ENCODE measurements at regions not wholly inside any gene's neighbourhood (a gene's known extent, or its start where the extent isn't known, plus 50 kb on each side); places are given as distances from the start of the nearest gene placed in this dataset.

DNA sequence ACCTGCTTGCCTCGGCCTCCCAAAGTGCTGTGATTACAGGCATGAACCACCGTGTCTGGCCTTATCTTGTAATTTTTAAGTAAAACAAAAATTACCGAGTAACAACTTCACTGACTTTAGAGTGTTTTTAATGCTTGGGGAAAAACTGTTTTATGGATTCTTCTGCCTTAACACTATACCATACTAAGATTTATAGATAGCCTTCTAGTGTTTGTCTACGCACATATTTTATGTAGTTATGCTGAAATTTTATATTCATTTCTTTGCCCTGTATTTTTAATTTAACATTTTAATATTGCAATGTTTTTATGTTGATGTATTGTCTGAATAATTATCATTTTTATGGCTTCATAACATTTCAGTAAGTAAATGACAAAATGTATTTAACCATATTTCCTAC is 96.4 kb upstream of the FTMT start:
- 77% methylated on average over 4 of the region's 4 CpGs for WGBS (ENCODE audit: missing lambda C conversion rate)
- FAIRE-seq (no peak), ATAC-seq (no peak), DNase-seq (ENCODE audit: low read depth in 1 of 2, low spot score in 1 of 2) (no peak)
- no peak overlapping the region for H3K27ac ChIP-seq
- CTCF ChIA-PET, result no interaction called here
- TF ChIP-seq ESRRA (IDR thresholded peaks at IDR 0.05; ENCODE audit: borderline replicate concordance, low read length), result no peak
- TF ChIP-seq CBX8 (IDR thresholded peaks at IDR 0.05), result no peak
- no peak for TF ChIP-seq RNF2 (IDR thresholded peaks at IDR 0.05; ENCODE audit: borderline replicate concordance, low read depth)
- TF ChIP-seq TP53 (CRISPR knock-in tag; IDR thresholded peaks at IDR 0.05), result no peak
- no peak for TF ChIP-seq ZNF302 (CRISPR knock-in tag; IDR thresholded peaks at IDR 0.05)
- TF ChIP-seq NR3C1 (IDR thresholded peaks at IDR 0.05), result no peak
- TF ChIP-seq, protein P1, sequence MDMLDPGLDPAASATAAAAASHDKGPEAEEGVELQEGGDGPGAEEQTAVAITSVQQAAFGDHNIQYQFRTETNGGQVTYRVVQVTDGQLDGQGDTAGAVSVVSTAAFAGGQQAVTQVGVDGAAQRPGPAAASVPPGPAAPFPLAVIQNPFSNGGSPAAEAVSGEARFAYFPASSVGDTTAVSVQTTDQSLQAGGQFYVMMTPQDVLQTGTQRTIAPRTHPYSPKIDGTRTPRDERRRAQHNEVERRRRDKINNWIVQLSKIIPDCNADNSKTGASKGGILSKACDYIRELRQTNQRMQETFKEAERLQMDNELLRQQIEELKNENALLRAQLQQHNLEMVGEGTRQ (IDR thresholded peaks at IDR 0.05), result no peak
- no peak for TF ChIP-seq CHD2 (IDR thresholded peaks at IDR 0.05; ENCODE audit: low read length, partially characterized antibody)
- TF ChIP-seq, protein P2, sequence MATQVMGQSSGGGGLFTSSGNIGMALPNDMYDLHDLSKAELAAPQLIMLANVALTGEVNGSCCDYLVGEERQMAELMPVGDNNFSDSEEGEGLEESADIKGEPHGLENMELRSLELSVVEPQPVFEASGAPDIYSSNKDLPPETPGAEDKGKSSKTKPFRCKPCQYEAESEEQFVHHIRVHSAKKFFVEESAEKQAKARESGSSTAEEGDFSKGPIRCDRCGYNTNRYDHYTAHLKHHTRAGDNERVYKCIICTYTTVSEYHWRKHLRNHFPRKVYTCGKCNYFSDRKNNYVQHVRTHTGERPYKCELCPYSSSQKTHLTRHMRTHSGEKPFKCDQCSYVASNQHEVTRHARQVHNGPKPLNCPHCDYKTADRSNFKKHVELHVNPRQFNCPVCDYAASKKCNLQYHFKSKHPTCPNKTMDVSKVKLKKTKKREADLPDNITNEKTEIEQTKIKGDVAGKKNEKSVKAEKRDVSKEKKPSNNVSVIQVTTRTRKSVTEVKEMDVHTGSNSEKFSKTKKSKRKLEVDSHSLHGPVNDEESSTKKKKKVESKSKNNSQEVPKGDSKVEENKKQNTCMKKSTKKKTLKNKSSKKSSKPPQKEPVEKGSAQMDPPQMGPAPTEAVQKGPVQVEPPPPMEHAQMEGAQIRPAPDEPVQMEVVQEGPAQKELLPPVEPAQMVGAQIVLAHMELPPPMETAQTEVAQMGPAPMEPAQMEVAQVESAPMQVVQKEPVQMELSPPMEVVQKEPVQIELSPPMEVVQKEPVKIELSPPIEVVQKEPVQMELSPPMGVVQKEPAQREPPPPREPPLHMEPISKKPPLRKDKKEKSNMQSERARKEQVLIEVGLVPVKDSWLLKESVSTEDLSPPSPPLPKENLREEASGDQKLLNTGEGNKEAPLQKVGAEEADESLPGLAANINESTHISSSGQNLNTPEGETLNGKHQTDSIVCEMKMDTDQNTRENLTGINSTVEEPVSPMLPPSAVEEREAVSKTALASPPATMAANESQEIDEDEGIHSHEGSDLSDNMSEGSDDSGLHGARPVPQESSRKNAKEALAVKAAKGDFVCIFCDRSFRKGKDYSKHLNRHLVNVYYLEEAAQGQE (IDR thresholded peaks at IDR 0.05), result no peak
- TF ChIP-seq CBX2 (IDR thresholded peaks at IDR 0.05; ENCODE audit: borderline replicate concordance, low read depth), result no peak
- no peak for TF ChIP-seq EHF (CRISPR knock-in tag; IDR thresholded peaks at IDR 0.05)
- TF ChIP-seq, protein P3, sequence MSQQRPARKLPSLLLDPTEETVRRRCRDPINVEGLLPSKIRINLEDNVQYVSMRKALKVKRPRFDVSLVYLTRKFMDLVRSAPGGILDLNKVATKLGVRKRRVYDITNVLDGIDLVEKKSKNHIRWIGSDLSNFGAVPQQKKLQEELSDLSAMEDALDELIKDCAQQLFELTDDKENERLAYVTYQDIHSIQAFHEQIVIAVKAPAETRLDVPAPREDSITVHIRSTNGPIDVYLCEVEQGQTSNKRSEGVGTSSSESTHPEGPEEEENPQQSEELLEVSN (IDR thresholded peaks at IDR 0.05; ENCODE audit: borderline replicate concordance, low read depth), result no peak
- no peak for TF ChIP-seq RCOR1 (IDR thresholded peaks at IDR 0.05; ENCODE audit: low read depth, low read length)
- TF ChIP-seq POLR2AphosphoS2 (conservative IDR thresholded peaks at IDR 0.05; ENCODE audit: low read length), result no peak
- no peak for TF ChIP-seq NPAS2 (CRISPR knock-in tag; IDR thresholded peaks at IDR 0.05; ENCODE audit: borderline replicate concordance)
- no peak overlapping the region for H3K4me2 ChIP-seq
- H3K4me3 ChIP-seq, result no peak overlapping the region
- POLR2A ChIA-PET, result no interaction called here
- no peaks in the 10 kb centered on the region for H3K9me3 ChIP-seq
- no peaks in the 10 kb centered on the region for H3K4me1 ChIP-seq

DNA sequence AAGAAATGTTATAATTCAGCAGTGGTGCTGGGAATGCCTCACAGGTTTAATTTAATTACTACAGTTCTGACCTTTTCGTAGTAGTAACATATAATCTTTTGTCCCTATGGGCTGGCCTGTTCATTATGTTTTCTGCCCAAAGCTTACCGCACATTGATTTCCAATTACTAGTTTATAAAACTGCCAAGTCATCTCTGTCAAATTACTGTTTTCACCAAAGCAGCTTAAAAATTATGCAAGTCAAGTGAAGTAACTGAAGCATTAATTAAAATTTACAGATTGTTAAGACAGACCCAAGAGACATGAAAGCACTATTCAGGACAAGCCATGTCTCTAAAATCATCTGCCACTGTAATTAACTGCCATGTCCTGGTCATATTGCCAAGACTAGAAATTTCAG is 93.9 kb upstream of the FTMT start:
- DNase-seq (ENCODE audit: low read depth in 1 of 2, low spot score in 1 of 2) (no peak), FAIRE-seq (no peak), ATAC-seq (no peak)
- Histone ChIP-seq H3K4me1 (no peaks in the 10 kb centered on the region), H3K4me2 (no peak overlapping the region), H3K4me3 (no peak overlapping the region), H3K9me3 (no peaks in the 10 kb centered on the region), H3K27ac (no peak overlapping the region)
- POLR2A ChIA-PET, result no interaction called here
- TF ChIP-seq MAFK (IDR thresholded peaks at IDR 0.05; ENCODE audit: partially characterized antibody), result peak; percentile 57
- no peak for TF ChIP-seq RFX5 (IDR thresholded peaks at IDR 0.05)
- 0 out of 2 replicates have a peak, but pooled peaks have one; percentile 23 for TF ChIP-seq NFE2L2 (conservative IDR thresholded peaks at IDR 0.05; ENCODE audit: low read length)
- CTCF ChIA-PET, result no interaction called here
- WGBS (ENCODE audit: missing lambda C conversion rate), result 79% methylated on average over 2 of the region's 2 CpGs

DNA sequence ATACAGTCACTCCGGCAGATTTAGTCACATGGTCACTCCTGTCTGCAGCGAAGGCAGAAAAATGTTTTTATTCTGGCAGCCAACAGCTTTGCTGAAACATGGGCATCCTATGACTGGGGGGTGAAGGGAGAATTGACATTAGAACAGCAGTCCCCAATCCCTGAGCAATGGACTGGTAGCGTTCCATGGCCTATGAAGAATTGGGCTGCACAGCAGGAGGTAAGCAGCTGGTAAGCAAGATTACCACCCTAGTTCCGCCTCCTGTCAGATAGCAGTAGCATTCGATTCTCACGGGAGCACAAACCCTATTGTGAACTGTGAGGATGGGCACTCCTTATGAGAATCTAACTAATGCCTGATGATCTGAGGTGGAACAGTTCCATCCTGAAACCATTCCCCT is 93.1 kb upstream of the FTMT start:
- Histone ChIP-seq H3K4me2 (no peak overlapping the region), H3K9me3 (no peaks in the 10 kb centered on the region), H3K4me1 (no peaks in the 10 kb centered on the region), H3K4me3 (no peak overlapping the region), H3K27ac (no peak overlapping the region)
- ChIA-PET POLR2A (no interaction called here), CTCF (no interaction called here)
- no peak for ATAC-seq
- no peak for DNase-seq (ENCODE audit: low read depth in 1 of 2, low spot score in 1 of 2)
- WGBS (ENCODE audit: missing lambda C conversion rate), result 85% methylated on average over 6 of the region's 6 CpGs
- no peak for FAIRE-seq
- TF ChIP-seq, protein P3 (IDR thresholded peaks at IDR 0.05; ENCODE audit: borderline replicate concordance, low read depth), result no peak
- TF ChIP-seq CBX2 (IDR thresholded peaks at IDR 0.05; ENCODE audit: borderline replicate concordance, low read depth) (no peak), BHLHE40 (IDR thresholded peaks at IDR 0.05; ENCODE audit: low read depth, low read length) (no peak), CEBPB (IDR thresholded peaks at IDR 0.05) (no peak), ZNF302 (CRISPR knock-in tag; IDR thresholded peaks at IDR 0.05) (no peak), FOSB (CRISPR knock-in tag; IDR thresholded peaks at IDR 0.05) (no peak), RNF2 (IDR thresholded peaks at IDR 0.05; ENCODE audit: borderline replicate concordance, low read depth) (no peak), MAZ (IDR thresholded peaks at IDR 0.05; ENCODE audit: borderline replicate concordance, low read depth, low read length) (no peak)
- TF ChIP-seq, protein P4, sequence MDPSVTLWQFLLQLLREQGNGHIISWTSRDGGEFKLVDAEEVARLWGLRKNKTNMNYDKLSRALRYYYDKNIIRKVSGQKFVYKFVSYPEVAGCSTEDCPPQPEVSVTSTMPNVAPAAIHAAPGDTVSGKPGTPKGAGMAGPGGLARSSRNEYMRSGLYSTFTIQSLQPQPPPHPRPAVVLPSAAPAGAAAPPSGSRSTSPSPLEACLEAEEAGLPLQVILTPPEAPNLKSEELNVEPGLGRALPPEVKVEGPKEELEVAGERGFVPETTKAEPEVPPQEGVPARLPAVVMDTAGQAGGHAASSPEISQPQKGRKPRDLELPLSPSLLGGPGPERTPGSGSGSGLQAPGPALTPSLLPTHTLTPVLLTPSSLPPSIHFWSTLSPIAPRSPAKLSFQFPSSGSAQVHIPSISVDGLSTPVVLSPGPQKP (IDR thresholded peaks at IDR 0.05; ENCODE audit: low read depth, low read length), result no peak
- TF ChIP-seq, protein P5, sequence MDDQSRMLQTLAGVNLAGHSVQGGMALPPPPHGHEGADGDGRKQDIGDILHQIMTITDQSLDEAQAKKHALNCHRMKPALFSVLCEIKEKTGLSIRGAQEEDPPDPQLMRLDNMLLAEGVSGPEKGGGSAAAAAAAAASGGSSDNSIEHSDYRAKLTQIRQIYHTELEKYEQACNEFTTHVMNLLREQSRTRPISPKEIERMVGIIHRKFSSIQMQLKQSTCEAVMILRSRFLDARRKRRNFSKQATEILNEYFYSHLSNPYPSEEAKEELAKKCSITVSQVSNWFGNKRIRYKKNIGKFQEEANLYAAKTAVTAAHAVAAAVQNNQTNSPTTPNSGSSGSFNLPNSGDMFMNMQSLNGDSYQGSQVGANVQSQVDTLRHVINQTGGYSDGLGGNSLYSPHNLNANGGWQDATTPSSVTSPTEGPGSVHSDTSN (IDR thresholded peaks at IDR 0.05), result no peak
- TF ChIP-seq, protein P6, sequence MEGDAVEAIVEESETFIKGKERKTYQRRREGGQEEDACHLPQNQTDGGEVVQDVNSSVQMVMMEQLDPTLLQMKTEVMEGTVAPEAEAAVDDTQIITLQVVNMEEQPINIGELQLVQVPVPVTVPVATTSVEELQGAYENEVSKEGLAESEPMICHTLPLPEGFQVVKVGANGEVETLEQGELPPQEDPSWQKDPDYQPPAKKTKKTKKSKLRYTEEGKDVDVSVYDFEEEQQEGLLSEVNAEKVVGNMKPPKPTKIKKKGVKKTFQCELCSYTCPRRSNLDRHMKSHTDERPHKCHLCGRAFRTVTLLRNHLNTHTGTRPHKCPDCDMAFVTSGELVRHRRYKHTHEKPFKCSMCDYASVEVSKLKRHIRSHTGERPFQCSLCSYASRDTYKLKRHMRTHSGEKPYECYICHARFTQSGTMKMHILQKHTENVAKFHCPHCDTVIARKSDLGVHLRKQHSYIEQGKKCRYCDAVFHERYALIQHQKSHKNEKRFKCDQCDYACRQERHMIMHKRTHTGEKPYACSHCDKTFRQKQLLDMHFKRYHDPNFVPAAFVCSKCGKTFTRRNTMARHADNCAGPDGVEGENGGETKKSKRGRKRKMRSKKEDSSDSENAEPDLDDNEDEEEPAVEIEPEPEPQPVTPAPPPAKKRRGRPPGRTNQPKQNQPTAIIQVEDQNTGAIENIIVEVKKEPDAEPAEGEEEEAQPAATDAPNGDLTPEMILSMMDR (IDR thresholded peaks at IDR 0.05), result no peak
